SK-N-SH (cell line): ENCODE measurements at regions not wholly inside any gene's neighbourhood (a gene's known extent, or its start where the extent isn't known, plus 50 kb on each side); places are given as distances from the start of the nearest gene placed in this dataset.

Source experiments
- CTCF ChIA-PET: fragments of 300-600, 350-600 bp; formaldehyde crosslinking; extraction: SDS; loops from one replicate; lab custom pipeline; 2021; lab: Yijun Ruan, JAX
- POLR2A ChIA-PET: fragments of 350-600 bp; sonication (Branson Sonifier 250); formaldehyde crosslinking; extraction: SDS; loops from one replicate; lab custom pipeline; 2020; ENCODE audit warnings: antibody characterized with exemption, inconsistent platforms; lab: Yijun Ruan, JAX
- DNase-seq: peaks from one replicate; pipeline ENCODE4 v3.0.0; 2012
- H2AFZ ChIP-seq: fragments of 200-600 bp; sonication (generic); 2 replicates; pipeline ENCODE4 v1.8.1; 2016; ENCODE audit warnings: antibody characterized with exemption, mild to moderate bottlenecking, low read depth
- H3F3A ChIP-seq: fragments of 200-600 bp; sonication (generic); replicated peaks from 2 replicates; pipeline ENCODE3; 2016; ENCODE audit warnings: antibody characterized with exemption, mild to moderate bottlenecking; ENCODE audit not compliant: insufficient read depth
- H3K27ac ChIP-seq, 2 experiments: fragments of 200-500 bp in 1 of 2; fragments of 200-600 bp in 1 of 2; sonication (Bioruptor generic) in 1 of 2; sonication (generic), shearing (Covaris generic) in 1 of 2; 2 replicates each; pipeline versions ENCODE4 v1.5.1 to v1.6.1; 2014 to 2016; ENCODE audit warnings: low read depth in 2 of 2, inconsistent platforms in 1 of 2, low read length in 1 of 2, mild to moderate bottlenecking in 1 of 2, mixed read lengths in 1 of 2
- H3K27me3 ChIP-seq: fragments of 200-600 bp; sonication (generic), shearing (Covaris generic); 2 replicates; pipeline ENCODE4 v1.6.1; 2016; ENCODE audit warnings: mixed run types; ENCODE audit not compliant: insufficient read depth
- H3K36me3 ChIP-seq, 2 experiments: fragments of 200-500 bp in 1 of 2; fragments of 200-600 bp in 1 of 2; sonication (Bioruptor generic) in 1 of 2; sonication (generic) in 1 of 2; replicated peaks in 1 of 2; 2 replicates each; pipeline versions ENCODE3 to v1.5.1; 2014 to 2016; ENCODE audit warnings: low read length in 1 of 2, mild to moderate bottlenecking in 1 of 2; ENCODE audit not compliant: insufficient read depth in 2 of 2, control insufficient read depth in 1 of 2
- H3K4me1 ChIP-seq, 2 experiments: fragments of 200-500 bp in 1 of 2; fragments of 200-600 bp in 1 of 2; sonication (Bioruptor generic) in 1 of 2; sonication (generic), shearing (Covaris generic) in 1 of 2; 2 replicates each; pipeline versions ENCODE4 v1.5.1 to v1.6.1; 2014 to 2016; ENCODE audit warnings: low read depth in 1 of 2, low read length in 1 of 2, mixed run types in 1 of 2; ENCODE audit not compliant: insufficient read depth in 2 of 2, control insufficient read depth in 1 of 2
- H3K4me2 ChIP-seq: fragments of 200-600 bp; sonication (generic), shearing (Covaris generic); 2 replicates; pipeline ENCODE4 v1.6.1; 2017; ENCODE audit warnings: mixed run types
- H3K4me3 ChIP-seq, 2 experiments: fragments of 200-500 bp in 1 of 2; fragments of 200-600 bp in 1 of 2; sonication (Bioruptor generic) in 1 of 2; sonication (generic), shearing (Covaris generic) in 1 of 2; 2 replicates each; pipeline versions ENCODE4 v1.5.1 to v1.8.1; 2014 to 2016; ENCODE audit warnings: low read depth in 2 of 2, inconsistent platforms in 1 of 2, low read length in 1 of 2, mild to moderate bottlenecking in 1 of 2, mixed read lengths in 1 of 2, moderate library complexity in 1 of 2
- H3K79me2 ChIP-seq: fragments of 200-600 bp; sonication (generic); 2 replicates; pipeline ENCODE4 v1.8.1; 2017; ENCODE audit warnings: mild to moderate bottlenecking; ENCODE audit not compliant: insufficient read depth
- H3K9ac ChIP-seq: fragments of 200-600 bp; sonication (generic); 2 replicates; pipeline ENCODE4 v1.6.1; 2017; ENCODE audit warnings: mixed run types
- H3K9me2 ChIP-seq: fragments of 200-600 bp; sonication (generic); 2 replicates; pipeline ENCODE4 v1.6.1; 2017; ENCODE audit warnings: mixed run types
- H3K9me3 ChIP-seq: fragments of 200-600 bp; sonication (generic); 2 replicates; pipeline ENCODE4 v1.6.1; 2017; ENCODE audit warnings: mixed run types, mild to moderate bottlenecking, moderate library complexity
- H4K20me1 ChIP-seq: fragments of 200-600 bp; sonication (generic); 2 replicates; pipeline ENCODE4 v1.6.1; 2017; ENCODE audit warnings: mild to moderate bottlenecking, mixed run types; ENCODE audit not compliant: insufficient read depth
- EZH2phosphoT487 ChIP-seq: fragments of 200-600 bp; sonication (generic); IDR thresholded peaks from 2 replicates; pipeline ENCODE4 v1.6.1; 2017; ENCODE audit warnings: low read depth, mixed run types, mild to moderate bottlenecking, antibody characterized with exemption, moderate library complexity, borderline replicate concordance
- MEF2A ChIP-seq: IDR thresholded peaks from 2 replicates; pipeline ENCODE4 v1.4.0; 2012; ENCODE audit warnings: low read depth, borderline replicate concordance
- RAD21 ChIP-seq: IDR thresholded peaks from 2 replicates; pipeline ENCODE4 v1.6.1; 2012; ENCODE audit warnings: mild to moderate bottlenecking, low read length
- RFX5 ChIP-seq: IDR thresholded peaks from 2 replicates; pipeline ENCODE4 v1.6.1; 2012; ENCODE audit warnings: mild to moderate bottlenecking, improper control_type of control experiment, low read length
- TCF12 ChIP-seq: IDR thresholded peaks from 2 replicates; pipeline ENCODE4 v1.4.0; 2012
- TEAD4 ChIP-seq: IDR thresholded peaks from 2 replicates; pipeline ENCODE4 v1.4.0; 2012; ENCODE audit warnings: mild to moderate bottlenecking, borderline replicate concordance; ENCODE audit not compliant: insufficient read depth
- WGBS: methylation state at CpG from one replicate; pipeline ENCODE4 v1.1.6; 2017; ENCODE audit warnings: low lambda C conversion rate; 5-methylcytosine and 5-hydroxymethylcytosine counted together
- TF ChIP-seq, protein P1 (sequence below): fragments of 200-600 bp; sonication (generic); IDR thresholded peaks from 2 replicates; pipeline ENCODE4 v1.6.1; 2017; ENCODE audit warnings: antibody characterized with exemption, mild to moderate bottlenecking, moderate library complexity
- TF ChIP-seq, protein P2 (sequence below): IDR thresholded peaks from 2 replicates; pipeline ENCODE4 v1.6.1; 2012; ENCODE audit warnings: mild to moderate bottlenecking, low read depth, low read length, moderate library complexity

DNA sequence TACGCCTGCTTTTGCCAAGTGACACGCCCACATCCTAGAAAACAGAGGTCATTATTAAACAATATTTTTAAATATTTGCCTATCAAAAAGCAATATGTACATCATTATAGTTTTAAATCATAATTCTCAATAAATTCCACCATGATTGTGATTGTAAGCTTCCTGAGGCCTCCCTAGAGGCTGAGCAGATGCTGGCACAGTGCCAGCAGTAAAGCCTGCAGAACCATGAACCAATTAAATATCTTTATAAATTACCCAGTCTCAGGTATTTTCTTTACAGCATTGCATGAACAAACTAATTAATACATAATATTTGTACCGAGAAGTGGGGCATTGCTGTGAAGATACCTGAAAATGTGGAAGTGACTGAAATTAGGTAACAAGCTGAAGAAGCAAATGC lies 174.7 kb upstream of the TMEM196 start:
- H3K4me3 ChIP-seq = no peak overlapping the region
- no peak for DNase-seq
- H3K4me2 ChIP-seq = no peak overlapping the region
- no peaks in the 10 kb centered on the region for H3F3A ChIP-seq
- H3K9me3 ChIP-seq = no peaks in the 10 kb centered on the region
- no peaks in the 10 kb centered on the region for H3K27me3 ChIP-seq
- no peaks in the 10 kb centered on the region for H3K9me2 ChIP-seq
- no peak overlapping the region for H3K27ac ChIP-seq
- no peaks in the 10 kb centered on the region for H4K20me1 ChIP-seq
- no peak overlapping the region for H3K9ac ChIP-seq
- TF ChIP-seq, protein P1, sequence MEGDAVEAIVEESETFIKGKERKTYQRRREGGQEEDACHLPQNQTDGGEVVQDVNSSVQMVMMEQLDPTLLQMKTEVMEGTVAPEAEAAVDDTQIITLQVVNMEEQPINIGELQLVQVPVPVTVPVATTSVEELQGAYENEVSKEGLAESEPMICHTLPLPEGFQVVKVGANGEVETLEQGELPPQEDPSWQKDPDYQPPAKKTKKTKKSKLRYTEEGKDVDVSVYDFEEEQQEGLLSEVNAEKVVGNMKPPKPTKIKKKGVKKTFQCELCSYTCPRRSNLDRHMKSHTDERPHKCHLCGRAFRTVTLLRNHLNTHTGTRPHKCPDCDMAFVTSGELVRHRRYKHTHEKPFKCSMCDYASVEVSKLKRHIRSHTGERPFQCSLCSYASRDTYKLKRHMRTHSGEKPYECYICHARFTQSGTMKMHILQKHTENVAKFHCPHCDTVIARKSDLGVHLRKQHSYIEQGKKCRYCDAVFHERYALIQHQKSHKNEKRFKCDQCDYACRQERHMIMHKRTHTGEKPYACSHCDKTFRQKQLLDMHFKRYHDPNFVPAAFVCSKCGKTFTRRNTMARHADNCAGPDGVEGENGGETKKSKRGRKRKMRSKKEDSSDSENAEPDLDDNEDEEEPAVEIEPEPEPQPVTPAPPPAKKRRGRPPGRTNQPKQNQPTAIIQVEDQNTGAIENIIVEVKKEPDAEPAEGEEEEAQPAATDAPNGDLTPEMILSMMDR = no peak
- no peak for TF ChIP-seq TCF12
- TF ChIP-seq RFX5 = no peak
- TF ChIP-seq, protein P2, sequence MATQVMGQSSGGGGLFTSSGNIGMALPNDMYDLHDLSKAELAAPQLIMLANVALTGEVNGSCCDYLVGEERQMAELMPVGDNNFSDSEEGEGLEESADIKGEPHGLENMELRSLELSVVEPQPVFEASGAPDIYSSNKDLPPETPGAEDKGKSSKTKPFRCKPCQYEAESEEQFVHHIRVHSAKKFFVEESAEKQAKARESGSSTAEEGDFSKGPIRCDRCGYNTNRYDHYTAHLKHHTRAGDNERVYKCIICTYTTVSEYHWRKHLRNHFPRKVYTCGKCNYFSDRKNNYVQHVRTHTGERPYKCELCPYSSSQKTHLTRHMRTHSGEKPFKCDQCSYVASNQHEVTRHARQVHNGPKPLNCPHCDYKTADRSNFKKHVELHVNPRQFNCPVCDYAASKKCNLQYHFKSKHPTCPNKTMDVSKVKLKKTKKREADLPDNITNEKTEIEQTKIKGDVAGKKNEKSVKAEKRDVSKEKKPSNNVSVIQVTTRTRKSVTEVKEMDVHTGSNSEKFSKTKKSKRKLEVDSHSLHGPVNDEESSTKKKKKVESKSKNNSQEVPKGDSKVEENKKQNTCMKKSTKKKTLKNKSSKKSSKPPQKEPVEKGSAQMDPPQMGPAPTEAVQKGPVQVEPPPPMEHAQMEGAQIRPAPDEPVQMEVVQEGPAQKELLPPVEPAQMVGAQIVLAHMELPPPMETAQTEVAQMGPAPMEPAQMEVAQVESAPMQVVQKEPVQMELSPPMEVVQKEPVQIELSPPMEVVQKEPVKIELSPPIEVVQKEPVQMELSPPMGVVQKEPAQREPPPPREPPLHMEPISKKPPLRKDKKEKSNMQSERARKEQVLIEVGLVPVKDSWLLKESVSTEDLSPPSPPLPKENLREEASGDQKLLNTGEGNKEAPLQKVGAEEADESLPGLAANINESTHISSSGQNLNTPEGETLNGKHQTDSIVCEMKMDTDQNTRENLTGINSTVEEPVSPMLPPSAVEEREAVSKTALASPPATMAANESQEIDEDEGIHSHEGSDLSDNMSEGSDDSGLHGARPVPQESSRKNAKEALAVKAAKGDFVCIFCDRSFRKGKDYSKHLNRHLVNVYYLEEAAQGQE = no peak
- ChIA-PET POLR2A (no interaction called here), CTCF (interaction anchor here (0.6 kb wide), 1 partner anchor 1743 kb away, joined by 3 read pairs; no protein-coding TSS in a partner anchor)
- H3K4me1 ChIP-seq = no peaks in the 10 kb centered on the region
- H3K36me3 ChIP-seq = no peaks in the 10 kb centered on the region
- no peak overlapping the region for H2AFZ ChIP-seq
- no peaks in the 10 kb centered on the region for H3K79me2 ChIP-seq
- WGBS = 24% methylated on average over 3 of the region's 3 CpGs

DNA sequence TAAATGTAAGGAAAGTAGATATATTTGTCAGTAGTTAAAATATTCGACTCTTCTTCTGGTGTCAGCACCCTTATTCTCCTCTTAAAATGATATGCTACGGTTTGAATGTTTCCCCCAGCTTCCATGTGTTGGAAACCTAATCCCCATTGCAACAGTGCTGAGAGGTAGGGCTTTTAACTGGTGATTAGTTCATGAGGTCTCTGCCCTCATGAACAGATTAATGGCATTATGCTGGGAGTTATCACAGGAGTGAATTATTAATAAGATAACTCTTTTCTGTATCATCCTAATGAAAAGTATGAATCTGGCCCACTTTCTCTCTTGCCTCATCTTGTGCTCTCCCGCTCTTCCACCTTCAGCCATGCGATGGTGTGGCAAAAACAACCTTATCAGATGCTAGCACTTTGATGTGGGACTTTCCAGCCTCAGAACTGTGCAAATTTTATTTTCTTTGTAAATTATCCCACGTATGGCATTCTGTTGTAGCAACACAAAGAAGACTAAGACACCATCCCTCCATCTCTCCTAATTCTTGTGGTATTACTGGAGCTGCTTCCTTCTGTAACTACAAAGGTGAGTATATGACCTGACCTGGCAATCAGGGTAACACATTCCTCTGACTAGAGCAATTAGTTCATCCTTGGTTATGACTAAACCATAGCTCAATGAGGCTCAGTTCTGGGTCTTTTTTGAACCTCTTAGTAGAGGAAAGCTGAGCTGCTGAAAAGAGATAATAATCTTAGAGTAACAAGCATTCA lies 171.1 kb upstream of the TMEM196 start:
- WGBS = 22% methylated on average over 5 of the region's 5 CpGs

More for the DNA sequence above, 171.1 kb upstream of the TMEM196 start:
- H3K4me3 ChIP-seq = no peak overlapping the region
- H3K79me2 ChIP-seq = no peaks in the 10 kb centered on the region
- ChIA-PET CTCF (interaction anchor here (0.6 kb wide), 1 partner anchor 707 kb away, joined by 3 read pairs; no protein-coding TSS in a partner anchor), POLR2A (no interaction called here)
- DNase-seq = no peak
- H3F3A ChIP-seq = no peaks in the 10 kb centered on the region
- no peaks in the 10 kb centered on the region for H3K9me2 ChIP-seq
- no peaks in the 10 kb centered on the region for H3K9me3 ChIP-seq
- H3K27ac ChIP-seq = no peak overlapping the region
- H3K9ac ChIP-seq = no peak overlapping the region
- TF ChIP-seq MEF2A (no peak), TCF12 (no peak), TEAD4 (no peak), RAD21 (no peak), EZH2phosphoT487 (no peak)
- TF ChIP-seq, protein P1 = no peak
- TF ChIP-seq, all 33 proteins: peak for 0
- H3K27me3 ChIP-seq = no peaks in the 10 kb centered on the region
- H4K20me1 ChIP-seq = no peaks in the 10 kb centered on the region
- H3K4me1 ChIP-seq = no peaks in the 10 kb centered on the region
- H3K36me3 ChIP-seq = no peaks in the 10 kb centered on the region
- no peak overlapping the region for H3K4me2 ChIP-seq
- no peak overlapping the region for H2AFZ ChIP-seq
